Fibroblast of lung (primary cell): ENCODE measurements at regions not wholly inside any gene's neighbourhood (a gene's known extent, or its start where the extent isn't known, plus 50 kb on each side); places are given as distances from the start of the nearest gene placed in this dataset.

Experiments used
- DNase-seq, 2 donors: peaks; one replicate each; pipeline versions ENCODE4 v3.0.0 to v3.0.0-alpha.2; 2010; ENCODE audit warnings: low read depth in 2 of 2
- H2AFZ ChIP-seq: 2 replicates; pipeline ENCODE4 v1.5.1; 2012; ENCODE audit warnings: low read length, control low read depth, inconsistent platforms
- H3K27ac ChIP-seq: 2 replicates; pipeline ENCODE4 v1.5.1; 2011; ENCODE audit warnings: low read length, control low read depth; ENCODE audit not compliant: insufficient read depth
- H3K27me3 ChIP-seq: 2 replicates; pipeline ENCODE4 v1.5.1; 2011; ENCODE audit warnings: mild to moderate bottlenecking, low read length; ENCODE audit not compliant: control insufficient read depth, insufficient read depth
- H3K36me3 ChIP-seq: 2 replicates; pipeline ENCODE4 v1.5.1; 2011; ENCODE audit warnings: low read length; ENCODE audit not compliant: control insufficient read depth, insufficient read depth
- H3K4me1 ChIP-seq: 2 replicates; pipeline ENCODE4 v1.5.1; 2011; ENCODE audit warnings: low read length; ENCODE audit not compliant: control insufficient read depth, insufficient read depth; ENCODE audit errors: extremely low read depth
- H3K4me2 ChIP-seq: 2 replicates; pipeline ENCODE4 v1.5.1; 2011; ENCODE audit warnings: low read length, control low read depth; ENCODE audit not compliant: insufficient read depth; ENCODE audit errors: extremely low read depth
- H3K4me3 ChIP-seq, 4 experiments: fragments of 200-600 bp in 1 of 4; sonication (generic) in 1 of 4; replicated peaks in 1 of 4; 2 replicates each; pipeline ENCODE4 v1.5.1; 2011 to 2016; ENCODE audit warnings: low read length in 4 of 4, low read depth in 3 of 4, mild to moderate bottlenecking in 3 of 4, control low read depth in 2 of 4, inconsistent platforms in 1 of 4, mixed read lengths in 1 of 4; ENCODE audit not compliant: insufficient read depth in 1 of 4; ENCODE audit errors: control extremely low read depth in 1 of 4
- H3K79me2 ChIP-seq: 2 replicates; pipeline ENCODE4 v1.5.1; 2012; ENCODE audit warnings: mild to moderate bottlenecking, low read length, inconsistent platforms; ENCODE audit not compliant: control insufficient read depth, insufficient read depth
- H3K9ac ChIP-seq: 2 replicates; pipeline ENCODE4 v1.5.1; 2011; ENCODE audit warnings: mild to moderate bottlenecking, low read length, control low read depth; ENCODE audit not compliant: insufficient read depth
- H3K9me3 ChIP-seq: 2 replicates; pipeline ENCODE4 v1.5.1; 2012; ENCODE audit warnings: low read depth, low read length; ENCODE audit not compliant: control insufficient read depth, insufficient read depth
- H4K20me1 ChIP-seq: 2 replicates; pipeline ENCODE4 v1.5.1; 2011; ENCODE audit warnings: low read length; ENCODE audit not compliant: control insufficient read depth, insufficient read depth; ENCODE audit errors: extremely low read depth
- EZH2 ChIP-seq: IDR thresholded peaks from 2 replicates; pipeline ENCODE4 v1.5.1; 2012; ENCODE audit warnings: low read length, control low read depth, mild to moderate bottlenecking; ENCODE audit errors: missing control alignments
- TF ChIP-seq, protein P1 (sequence below), 2 donors: IDR thresholded peaks in 1 of 2; conservative IDR thresholded peaks in 1 of 2; 1 replicate in 1 of 2; 2 replicates in 1 of 2; pipeline ENCODE4 v1.5.1; 2011 to 2012; ENCODE audit warnings: low read length in 2 of 2, control low read depth in 1 of 2, inconsistent platforms in 1 of 2, low read depth in 1 of 2, mild to moderate bottlenecking in 1 of 2

GRCh38 chr2:34848132-34848531 is 1249.0 kb upstream of the FAM98A start:
- H3K27me3 ChIP-seq, result no peaks in the 10 kb centered on the region

DNA sequence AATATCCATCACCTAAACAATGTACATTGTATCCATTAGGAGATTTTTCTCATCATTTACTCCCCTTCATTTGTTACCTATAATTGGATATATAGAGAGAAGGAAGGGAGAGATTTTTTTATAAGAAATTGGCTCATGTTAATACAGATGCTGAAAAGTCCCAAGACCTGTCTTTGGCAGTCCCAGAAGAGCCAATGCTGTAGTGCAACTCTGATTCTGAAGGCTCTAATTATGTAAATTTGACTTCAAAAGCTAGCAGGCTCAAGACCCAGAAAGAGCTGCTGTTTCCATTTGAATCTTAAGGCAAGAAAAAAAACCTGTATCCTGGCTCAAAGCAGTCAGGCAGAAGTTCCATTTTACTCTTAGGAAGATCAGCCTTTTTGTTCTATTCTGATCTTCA is 1245.5 kb upstream of the FAM98A start:
- H3K4me3 ChIP-seq, result no peak overlapping the region
- H3K27me3 ChIP-seq, result no peaks in the 10 kb centered on the region
- H3K4me1 ChIP-seq, result no peaks in the 10 kb centered on the region
- no peaks in the 10 kb centered on the region for H3K79me2 ChIP-seq
- DNase-seq, result no peak
- H3K9ac ChIP-seq, result no peak overlapping the region
- H3K9me3 ChIP-seq, result no peaks in the 10 kb centered on the region
- H3K36me3 ChIP-seq, result no peaks in the 10 kb centered on the region
- TF ChIP-seq, protein P1, sequence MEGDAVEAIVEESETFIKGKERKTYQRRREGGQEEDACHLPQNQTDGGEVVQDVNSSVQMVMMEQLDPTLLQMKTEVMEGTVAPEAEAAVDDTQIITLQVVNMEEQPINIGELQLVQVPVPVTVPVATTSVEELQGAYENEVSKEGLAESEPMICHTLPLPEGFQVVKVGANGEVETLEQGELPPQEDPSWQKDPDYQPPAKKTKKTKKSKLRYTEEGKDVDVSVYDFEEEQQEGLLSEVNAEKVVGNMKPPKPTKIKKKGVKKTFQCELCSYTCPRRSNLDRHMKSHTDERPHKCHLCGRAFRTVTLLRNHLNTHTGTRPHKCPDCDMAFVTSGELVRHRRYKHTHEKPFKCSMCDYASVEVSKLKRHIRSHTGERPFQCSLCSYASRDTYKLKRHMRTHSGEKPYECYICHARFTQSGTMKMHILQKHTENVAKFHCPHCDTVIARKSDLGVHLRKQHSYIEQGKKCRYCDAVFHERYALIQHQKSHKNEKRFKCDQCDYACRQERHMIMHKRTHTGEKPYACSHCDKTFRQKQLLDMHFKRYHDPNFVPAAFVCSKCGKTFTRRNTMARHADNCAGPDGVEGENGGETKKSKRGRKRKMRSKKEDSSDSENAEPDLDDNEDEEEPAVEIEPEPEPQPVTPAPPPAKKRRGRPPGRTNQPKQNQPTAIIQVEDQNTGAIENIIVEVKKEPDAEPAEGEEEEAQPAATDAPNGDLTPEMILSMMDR (conservative IDR thresholded peaks at IDR 0.05 in 1 of 2, IDR thresholded peaks at IDR 0.05 in 1 of 2; ENCODE audit: low read depth in 1 of 2, low read length in 2 of 2), result no peak
- TF ChIP-seq EZH2, result no peak
- no peaks in the 10 kb centered on the region for H4K20me1 ChIP-seq
- no peak overlapping the region for H2AFZ ChIP-seq
- no peak overlapping the region for H3K27ac ChIP-seq
- H3K4me2 ChIP-seq, result no peak overlapping the region

More at GRCh38 chr2:34848132-34848531, 1249.0 kb upstream of the FAM98A start:
- H3K27ac ChIP-seq, result no peak overlapping the region
- TF ChIP-seq EZH2, result no peak
- TF ChIP-seq, protein P1 (conservative IDR thresholded peaks at IDR 0.05 in 1 of 2, IDR thresholded peaks at IDR 0.05 in 1 of 2; ENCODE audit: low read depth in 1 of 2, low read length in 2 of 2), result no peak
- H2AFZ ChIP-seq, result no peak overlapping the region
- no peaks in the 10 kb centered on the region for H3K36me3 ChIP-seq
- H3K4me2 ChIP-seq, result no peak overlapping the region
- no peaks in the 10 kb centered on the region for H3K4me1 ChIP-seq
- no peak overlapping the region for H3K4me3 ChIP-seq
- no peak overlapping the region for H3K9ac ChIP-seq
- no peaks in the 10 kb centered on the region for H3K9me3 ChIP-seq
- no peak for DNase-seq
- no peaks in the 10 kb centered on the region for H4K20me1 ChIP-seq
- no peaks in the 10 kb centered on the region for H3K79me2 ChIP-seq

- Histone ChIP-seq H3K27ac (no peak overlapping the region), H3K9me3 (no peaks in the 10 kb centered on the region), H3K36me3 (no peaks in the 10 kb centered on the region), H3K79me2 (no peaks in the 10 kb centered on the region), H3K27me3 (no peaks in the 10 kb centered on the region), H3K9ac (no peak overlapping the region), H2AFZ (no peak overlapping the region), H3K4me1 (no peaks in the 10 kb centered on the region), H3K4me3 (no peak overlapping the region), H3K4me2 (no peak overlapping the region), H4K20me1 (no peaks in the 10 kb centered on the region)
- DNase-seq, result no peak
- no peak for TF ChIP-seq EZH2
- TF ChIP-seq, protein P1 (conservative IDR thresholded peaks at IDR 0.05 in 1 of 2, IDR thresholded peaks at IDR 0.05 in 1 of 2; ENCODE audit: low read depth in 1 of 2, low read length in 2 of 2), result no peak
These were observed 1239.3 kb upstream of the FAM98A start for GRCh38 chr2:34838408-34838807.
